Heart left ventricle (tissue), 13 donors: ENCODE measurements at regions not wholly inside any gene's neighbourhood (a gene's known extent, or its start where the extent isn't known, plus 50 kb on each side); places are given as distances from the start of the nearest gene placed in this dataset.

Experiments used
- POLR2A ChIP-seq, 2 donors: fragments of 450-650 bp; IDR thresholded peaks; one replicate each; pipeline ENCODE4 v1.6.1; 2017; ENCODE audit warnings: antibody characterized with exemption in 2 of 2, mild to moderate bottlenecking in 2 of 2, moderate library complexity in 2 of 2
- TF ChIP-seq, protein P1 (sequence below), 12 donors: fragments of 200-600 bp; sonication (generic) in 4 of 12; IDR thresholded peaks; one replicate each; pipeline versions ENCODE4 v1.5.0 to v1.8.0; 2018 to 2022; ENCODE audit warnings: antibody characterized with exemption in 12 of 12, mild to moderate bottlenecking in 5 of 12
- donor health status: ischemic (EF 13 %, LVEDD 7.1; RV severe dilation, severe dysfunction).
- donor health status: DM: no; HTN: yes; CAD: no.
- donor health status: DM: no; HTN: no; CAD: no.
- donor health status: ischemic (EF 25% LVEDD 6.9; RV normal size, moderate dysfunction).
- donor health status: ischemic (EF 25% LVEDD 5.7; RV mildly dilated, moderate dysfunction).
- donor health status: ischemic (EF 35%, LVEDD 5.7; RV mildly dilated, moderate dysfunction).
- donor health status: nonischemic (EF 11% LVEDD 7.7; RV severe dilation, severe dysfunction).
- donor health status: DM: yes; HTN: yes; CAD: no.
- donor health status: PGD.
- donor health status: ischemic (EF 29% LVEDD 5.4; RV normal size, mild dysfunction).
- donor health status: nonischemic (EF 23%, LVEDD 6.1; RV moderate dilation, normal function).

DNA sequence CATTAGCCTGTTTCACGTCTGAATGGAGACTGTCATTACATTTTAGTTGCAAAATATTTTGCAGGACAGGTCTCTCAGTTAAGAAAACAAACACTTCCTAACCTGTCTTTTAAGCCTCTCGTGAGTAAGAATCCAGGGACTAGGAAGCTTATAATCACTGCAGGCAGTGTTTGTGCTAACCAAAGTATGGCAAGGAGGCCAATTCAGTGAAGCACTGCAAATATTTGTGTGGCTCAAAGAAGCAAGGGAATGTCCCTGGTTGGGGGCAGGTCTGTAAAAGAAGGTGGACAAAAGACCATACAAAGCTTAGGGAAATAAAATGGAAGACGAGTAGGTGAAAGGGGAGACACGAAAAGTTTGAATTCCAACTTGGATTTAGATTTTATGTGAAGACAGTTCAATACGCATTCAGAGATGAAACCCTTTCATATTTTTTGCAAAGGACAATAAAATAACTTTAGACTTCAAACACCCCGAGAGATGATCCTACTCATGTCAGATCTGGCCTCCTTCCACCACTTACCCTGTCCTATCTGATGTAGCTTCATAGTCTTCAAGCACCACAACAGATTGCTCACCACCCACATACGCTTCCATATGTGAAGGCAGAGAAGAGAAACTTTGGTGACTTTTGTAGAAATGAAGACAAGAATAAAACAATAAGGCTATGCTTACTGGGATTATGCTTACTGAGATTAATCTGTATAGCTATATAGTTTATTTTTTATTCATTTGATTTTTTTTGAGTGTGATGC lies 240.9 kb downstream of the TUSC7 start:
- no peak for TF ChIP-seq POLR2A (IDR thresholded peaks at IDR 0.05)
- TF ChIP-seq, protein P1, sequence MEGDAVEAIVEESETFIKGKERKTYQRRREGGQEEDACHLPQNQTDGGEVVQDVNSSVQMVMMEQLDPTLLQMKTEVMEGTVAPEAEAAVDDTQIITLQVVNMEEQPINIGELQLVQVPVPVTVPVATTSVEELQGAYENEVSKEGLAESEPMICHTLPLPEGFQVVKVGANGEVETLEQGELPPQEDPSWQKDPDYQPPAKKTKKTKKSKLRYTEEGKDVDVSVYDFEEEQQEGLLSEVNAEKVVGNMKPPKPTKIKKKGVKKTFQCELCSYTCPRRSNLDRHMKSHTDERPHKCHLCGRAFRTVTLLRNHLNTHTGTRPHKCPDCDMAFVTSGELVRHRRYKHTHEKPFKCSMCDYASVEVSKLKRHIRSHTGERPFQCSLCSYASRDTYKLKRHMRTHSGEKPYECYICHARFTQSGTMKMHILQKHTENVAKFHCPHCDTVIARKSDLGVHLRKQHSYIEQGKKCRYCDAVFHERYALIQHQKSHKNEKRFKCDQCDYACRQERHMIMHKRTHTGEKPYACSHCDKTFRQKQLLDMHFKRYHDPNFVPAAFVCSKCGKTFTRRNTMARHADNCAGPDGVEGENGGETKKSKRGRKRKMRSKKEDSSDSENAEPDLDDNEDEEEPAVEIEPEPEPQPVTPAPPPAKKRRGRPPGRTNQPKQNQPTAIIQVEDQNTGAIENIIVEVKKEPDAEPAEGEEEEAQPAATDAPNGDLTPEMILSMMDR (IDR thresholded peaks at IDR 0.05), result no peak
